ENCODE measurements at regions not wholly inside any gene's neighbourhood (a gene's known extent, or its start where the extent isn't known, plus 50 kb on each side); places are given as distances from the start of the nearest gene placed in this dataset.

DNA sequence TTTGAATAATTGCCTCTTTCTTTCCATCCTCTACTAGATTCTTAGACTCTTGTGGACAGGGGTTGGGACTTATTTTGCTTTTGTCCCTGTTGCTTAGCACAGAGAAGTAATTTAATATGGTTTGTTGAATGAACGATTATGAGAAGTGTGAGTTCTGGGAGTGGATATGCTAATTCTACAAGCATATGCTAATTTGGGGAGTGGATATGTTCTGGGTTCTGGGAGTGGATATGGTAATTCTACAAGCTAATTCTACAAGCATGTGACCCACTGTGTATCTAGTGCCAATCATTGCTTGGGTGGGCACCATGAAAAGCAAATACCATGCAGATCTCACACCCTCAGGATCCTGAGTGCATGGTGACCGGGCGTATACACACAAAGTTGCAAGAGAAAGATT, 181.8 kb upstream of the IL12B start:
- TF ChIP-seq, protein P1, sequence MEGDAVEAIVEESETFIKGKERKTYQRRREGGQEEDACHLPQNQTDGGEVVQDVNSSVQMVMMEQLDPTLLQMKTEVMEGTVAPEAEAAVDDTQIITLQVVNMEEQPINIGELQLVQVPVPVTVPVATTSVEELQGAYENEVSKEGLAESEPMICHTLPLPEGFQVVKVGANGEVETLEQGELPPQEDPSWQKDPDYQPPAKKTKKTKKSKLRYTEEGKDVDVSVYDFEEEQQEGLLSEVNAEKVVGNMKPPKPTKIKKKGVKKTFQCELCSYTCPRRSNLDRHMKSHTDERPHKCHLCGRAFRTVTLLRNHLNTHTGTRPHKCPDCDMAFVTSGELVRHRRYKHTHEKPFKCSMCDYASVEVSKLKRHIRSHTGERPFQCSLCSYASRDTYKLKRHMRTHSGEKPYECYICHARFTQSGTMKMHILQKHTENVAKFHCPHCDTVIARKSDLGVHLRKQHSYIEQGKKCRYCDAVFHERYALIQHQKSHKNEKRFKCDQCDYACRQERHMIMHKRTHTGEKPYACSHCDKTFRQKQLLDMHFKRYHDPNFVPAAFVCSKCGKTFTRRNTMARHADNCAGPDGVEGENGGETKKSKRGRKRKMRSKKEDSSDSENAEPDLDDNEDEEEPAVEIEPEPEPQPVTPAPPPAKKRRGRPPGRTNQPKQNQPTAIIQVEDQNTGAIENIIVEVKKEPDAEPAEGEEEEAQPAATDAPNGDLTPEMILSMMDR (IDR thresholded peaks at IDR 0.05; ENCODE audit: borderline replicate concordance, extremely low read depth, low read length, poor library complexity, severe bottlenecking): no peak
- TF ChIP-seq EZH2 (IDR thresholded peaks at IDR 0.05; ENCODE audit: borderline replicate concordance, low read depth, low read length, severe bottlenecking): no peak
